Upper lobe of left lung (tissue), 6 donors: ENCODE measurements at regions not wholly inside any gene's neighbourhood (a gene's known extent, or its start where the extent isn't known, plus 50 kb on each side); places are given as distances from the start of the nearest gene placed in this dataset.

Source experiments
- ATAC-seq, 2 donors: fragments of 200-7000 bp; cut with Tn5 transposase; one replicate each; pipeline ENCODE4 v1.9.1; 2022; ENCODE audit warnings: mild to moderate bottlenecking in 2 of 2, moderate library complexity in 2 of 2; ENCODE audit not compliant: low FRiP score in 2 of 2
- DNase-seq, 2 donors: peaks; one replicate each; pipeline ENCODE4 v3.0.0-alpha.2; 2019 to 2020
- H3K27ac ChIP-seq, 4 donors: fragments of 200-600 bp; sonication (generic); one replicate each; pipeline ENCODE4 v1.5.1; 2016 to 2019
- H3K27me3 ChIP-seq, 4 donors: fragments of 200-600 bp; sonication (generic); one replicate each; pipeline ENCODE4 v1.5.1; 2017 to 2019
- H3K36me3 ChIP-seq, 4 donors: fragments of 200-600 bp; sonication (generic); one replicate each; pipeline ENCODE4 v1.5.1; 2016 to 2019
- H3K4me1 ChIP-seq, 4 donors: fragments of 200-600 bp; sonication (generic); one replicate each; pipeline ENCODE4 v1.5.1; 2018 to 2019
- H3K4me3 ChIP-seq, 4 donors: fragments of 200-600 bp; sonication (generic); one replicate each; pipeline ENCODE4 v1.5.1; 2017 to 2019; ENCODE audit warnings: mild to moderate bottlenecking in 2 of 4, moderate library complexity in 1 of 4
- H3K9me3 ChIP-seq, 4 donors: fragments of 200-600 bp; sonication (generic); one replicate each; pipeline ENCODE4 v1.5.1; 2018 to 2019
- CTCF ChIP-seq, 6 experiments: fragments of 450-650 bp in 4 of 6; fragments of 200-600 bp in 2 of 6; sonication (generic) in 2 of 6; IDR thresholded peaks; one replicate each; pipeline ENCODE4 v1.5.1; 2016 to 2019; ENCODE audit warnings: antibody characterized with exemption in 6 of 6
- EP300 ChIP-seq, 4 donors: sonication (generic); formaldehyde crosslinking; IDR thresholded peaks; one replicate each; pipeline ENCODE4 v1.5.1; 2017; ENCODE audit warnings: antibody characterized with exemption in 4 of 4, control low read depth in 2 of 4
- POLR2A ChIP-seq, 4 donors: fragments of 450-650 bp; IDR thresholded peaks; one replicate each; pipeline ENCODE4 v1.5.1; 2016 to 2017; ENCODE audit warnings: antibody characterized with exemption in 4 of 4, mild to moderate bottlenecking in 2 of 4
- POLR2AphosphoS5 ChIP-seq, 2 donors: sonication (generic); formaldehyde crosslinking; IDR thresholded peaks; one replicate each; pipeline ENCODE4 v1.5.1; 2017; ENCODE audit warnings: antibody characterized with exemption in 2 of 2
- WGBS, 2 donors: methylation state at CpG; one replicate each; pipeline ENCODE4 v1.1.5; 2017 to 2018; 5-methylcytosine and 5-hydroxymethylcytosine counted together
- donor health status: DM: no; HTN: no; CAD: no; lungs with moderate emphysema.
- donor health status: DM: no; HTN: yes; CAD: no; lungs with severe emphysema.

GRCh38 chrX:39577985-39578869, 519.5 kb downstream of the BCOR start:
- no peaks in the 10 kb centered on the region for H3K36me3 ChIP-seq
- no peak for ATAC-seq
- 68 to 72% methylated on average over 8 to 14 of the region's 16 CpGs for WGBS, 2 donors

GRCh38 chrX:39580043-39580442, 517.7 kb downstream of the BCOR start:
- H3K27me3 ChIP-seq = no peaks in the 10 kb centered on the region
- peaks cover 0 to 3% (median 0%) of the 10 kb centered on the region in 4 donors for H3K4me1 ChIP-seq
- H3K9me3 ChIP-seq = no peaks in the 10 kb centered on the region
- TF ChIP-seq POLR2A (IDR thresholded peaks at IDR 0.05) (no peak), POLR2AphosphoS5 (IDR thresholded peaks at IDR 0.05) (no peak), CTCF (IDR thresholded peaks at IDR 0.05) (no peak), EP300 (IDR thresholded peaks at IDR 0.05) (no peak)
- H3K27ac ChIP-seq = no peak overlapping the region
- no peaks in the 10 kb centered on the region for H3K36me3 ChIP-seq
- DNase-seq (no peak), ATAC-seq (no peak)
- H3K4me3 ChIP-seq = no peak overlapping the region
- WGBS, 2 donors = 84% methylated on average over 8 of the region's 8 CpGs; no CpG with 5 or more reads in 1 of the 2 donors

More at GRCh38 chrX:39577985-39578869, 519.5 kb downstream of the BCOR start:
- no peak for TF ChIP-seq POLR2A (IDR thresholded peaks at IDR 0.05)
- no peak for TF ChIP-seq POLR2AphosphoS5 (IDR thresholded peaks at IDR 0.05)
- no peak for TF ChIP-seq EP300 (IDR thresholded peaks at IDR 0.05)
- no peak for TF ChIP-seq CTCF (IDR thresholded peaks at IDR 0.05)
- Histone ChIP-seq H3K4me1 (peaks cover 0 to 3% (median 0%) of the 10 kb centered on the region in 4 donors), H3K27ac (no peak overlapping the region), H3K9me3 (no peaks in the 10 kb centered on the region), H3K4me3 (no peak overlapping the region), H3K27me3 (no peaks in the 10 kb centered on the region)
- no peak for DNase-seq

GRCh38 chrX:39581411-39581810, 516.3 kb downstream of the BCOR start:
- Histone ChIP-seq H3K27ac (no peak overlapping the region), H3K36me3 (no peaks in the 10 kb centered on the region), H3K9me3 (no peaks in the 10 kb centered on the region), H3K4me3 (no peak overlapping the region), H3K4me1 (peaks cover 0 to 3% (median 0%) of the 10 kb centered on the region in 4 donors), H3K27me3 (no peaks in the 10 kb centered on the region)
- no peak for ATAC-seq
- TF ChIP-seq EP300 (IDR thresholded peaks at IDR 0.05) (no peak), POLR2A (IDR thresholded peaks at IDR 0.05) (no peak)
- 64 to 100% methylated on average over 1 to 3 of the region's 3 CpGs for whole genome bisulfite sequencing, 2 donors
- DNase-seq = no peak

- Histone ChIP-seq H3K27ac (no peak overlapping the region), H3K27me3 (no peaks in the 10 kb centered on the region), H3K9me3 (no peaks in the 10 kb centered on the region), H3K4me3 (no peak overlapping the region), H3K4me1 (peaks cover 0 to 3% (median 0%) of the 10 kb centered on the region in 4 donors), H3K36me3 (no peaks in the 10 kb centered on the region)
- WGBS, 2 donors = 30 to 52% methylated on average over 2 to 3 of the region's 3 CpGs
- ATAC-seq (no peak), DNase-seq (peak in 1 of 2 donors; percentile 34)
- TF ChIP-seq CTCF (IDR thresholded peaks at IDR 0.05) = no peak
- no peak for TF ChIP-seq POLR2A (IDR thresholded peaks at IDR 0.05)
- no peak for TF ChIP-seq POLR2AphosphoS5 (IDR thresholded peaks at IDR 0.05)
- TF ChIP-seq EP300 (IDR thresholded peaks at IDR 0.05) = no peak
Measured at GRCh38 chrX:39582091-39582490, 515.7 kb downstream of the BCOR start.

GRCh38 chrX:39582976-39583375, 514.8 kb downstream of the BCOR start:
- Histone ChIP-seq H3K4me3 (no peak overlapping the region), H3K36me3 (no peaks in the 10 kb centered on the region), H3K9me3 (no peaks in the 10 kb centered on the region), H3K27me3 (no peaks in the 10 kb centered on the region), H3K4me1 (peaks cover 0 to 2% (median 0%) of the 10 kb centered on the region in 4 donors), H3K27ac (no peak overlapping the region)
- DNase-seq (no peak), ATAC-seq (no peak)
- no peak for TF ChIP-seq EP300 (IDR thresholded peaks at IDR 0.05)
- TF ChIP-seq POLR2AphosphoS5 (IDR thresholded peaks at IDR 0.05) = no peak
- no peak for TF ChIP-seq CTCF (IDR thresholded peaks at IDR 0.05)
- no peak for TF ChIP-seq POLR2A (IDR thresholded peaks at IDR 0.05)
- 64 to 85% methylated on average over 4 of the region's 4 CpGs for WGBS, 2 donors
